ENCODE measurements at regions not wholly inside any gene's neighbourhood (a gene's known extent, or its start where the extent isn't known, plus 50 kb on each side); places are given as distances from the start of the nearest gene placed in this dataset.

GRCh38 chr17:77753691-77754245, 204.7 kb upstream of the TNRC6C start:
- no peak for DNase-seq

- DNase-seq: no peak
Measured at GRCh38 chr17:77754956-77755355, 203.5 kb upstream of the TNRC6C start.

DNA sequence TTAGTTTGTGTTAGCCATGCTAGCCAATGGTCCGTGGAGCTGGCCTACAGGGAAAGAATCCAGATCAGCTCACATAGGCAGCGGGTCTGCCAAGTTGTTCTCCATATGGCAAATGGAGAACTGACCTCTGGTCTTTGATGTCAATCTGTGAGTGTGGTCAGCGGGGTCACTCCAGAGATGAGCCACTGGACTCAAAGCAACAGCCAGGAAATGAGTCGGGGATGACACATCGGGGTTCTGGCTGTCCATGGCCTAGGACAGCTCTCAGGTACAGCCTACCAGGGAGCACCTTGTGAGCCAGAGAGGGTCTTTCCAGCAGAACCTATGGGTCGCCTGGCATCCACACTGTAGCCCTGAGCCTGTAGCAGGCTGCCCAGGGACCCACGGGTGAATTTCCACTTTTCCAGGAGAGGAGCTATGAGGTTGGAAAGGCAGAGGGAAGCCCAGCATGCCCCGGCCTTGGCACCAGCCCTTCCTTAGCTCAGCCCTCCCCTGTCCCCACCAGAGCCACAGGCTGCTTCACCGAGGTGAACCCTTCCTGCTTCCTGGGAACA, 203.0 kb upstream of the TNRC6C start:
- DNase-seq: no peak

GRCh38 chr17:77756028-77756427, 202.5 kb upstream of the TNRC6C start:
- DNase-seq: no peak

DNA sequence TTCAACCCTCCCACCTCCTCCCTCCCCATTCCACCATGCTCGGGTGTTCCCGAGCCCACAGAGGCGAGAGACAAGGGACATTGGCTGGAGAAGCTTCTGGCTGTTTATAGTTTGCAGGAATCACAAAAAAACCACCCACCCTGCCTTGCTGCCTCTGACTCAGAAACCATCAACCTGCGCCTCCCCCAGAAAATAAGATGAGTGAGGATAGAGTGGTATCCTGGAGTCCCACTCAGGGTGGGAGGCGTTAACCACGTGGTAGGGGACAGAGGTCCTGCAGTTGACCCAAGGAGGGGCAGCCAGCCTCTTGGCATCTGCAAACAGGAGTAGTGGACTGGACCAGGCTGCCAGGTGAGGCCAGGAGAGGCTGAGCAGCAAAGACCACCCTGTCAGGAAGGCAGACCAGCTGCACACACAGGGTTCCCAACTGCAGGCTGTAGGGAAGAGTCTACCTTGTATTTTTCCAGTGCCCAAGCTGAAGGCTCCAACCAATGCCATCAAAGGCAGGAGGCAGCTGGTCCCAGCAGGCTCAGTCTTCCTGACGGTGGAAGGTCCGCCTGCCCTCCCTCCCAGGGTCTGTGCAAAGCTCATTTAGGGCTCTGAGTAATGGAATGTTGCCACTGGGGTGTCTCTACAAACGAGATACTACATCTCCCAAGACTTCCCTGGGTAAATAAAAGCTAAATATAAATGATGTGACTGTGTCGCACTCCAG, 201.5 kb upstream of the TNRC6C start:
- DNase-seq: no peak

GRCh38 chr17:77757561-77757898, 201.0 kb upstream of the TNRC6C start:
- no peak for DNase-seq

GRCh38 chr17:77763023-77763422, 195.5 kb upstream of the TNRC6C start:
- no peak for DNase-seq

DNA sequence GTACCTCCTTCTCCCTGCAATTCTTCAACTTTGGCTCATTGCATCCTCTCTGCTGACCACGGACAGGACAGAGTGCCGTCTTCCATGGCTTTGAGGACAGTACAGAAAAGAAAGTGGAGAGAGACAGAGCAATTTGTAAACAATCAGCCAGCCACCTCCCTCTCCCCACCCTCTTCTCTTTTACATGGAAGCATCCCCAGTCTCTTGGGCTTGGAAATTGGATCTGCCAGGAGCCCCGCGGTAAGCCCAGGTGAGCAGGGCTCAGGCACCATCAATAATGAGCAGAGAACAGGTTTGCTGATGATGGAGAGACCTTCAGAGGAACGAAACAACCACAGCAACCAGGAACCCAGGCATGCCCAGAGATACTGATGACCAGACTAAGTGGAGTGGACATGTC, 194.9 kb upstream of the TNRC6C start:
- DNase-seq: no peak

GRCh38 chr17:77765292-77765691, 193.2 kb upstream of the TNRC6C start:
- DNase-seq: no peak

DNA sequence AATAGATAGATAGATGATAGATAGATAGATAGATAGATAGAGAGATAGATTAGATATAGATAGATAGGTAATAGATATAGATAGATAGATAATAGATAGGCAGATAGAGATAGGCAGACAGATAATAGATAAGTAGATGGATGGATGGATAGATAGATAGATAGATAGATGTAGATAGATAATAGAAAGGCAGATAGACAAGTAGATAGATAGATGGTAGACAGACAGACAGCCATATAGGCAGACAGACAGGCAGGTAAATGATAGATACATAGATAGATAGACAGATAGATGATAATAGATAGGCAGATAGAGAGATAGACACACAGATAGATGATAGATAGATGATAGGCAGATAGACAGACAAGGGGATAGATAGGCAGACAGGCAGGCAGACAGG, 191.4 kb upstream of the TNRC6C start:
- no peak for DNase-seq

DNA sequence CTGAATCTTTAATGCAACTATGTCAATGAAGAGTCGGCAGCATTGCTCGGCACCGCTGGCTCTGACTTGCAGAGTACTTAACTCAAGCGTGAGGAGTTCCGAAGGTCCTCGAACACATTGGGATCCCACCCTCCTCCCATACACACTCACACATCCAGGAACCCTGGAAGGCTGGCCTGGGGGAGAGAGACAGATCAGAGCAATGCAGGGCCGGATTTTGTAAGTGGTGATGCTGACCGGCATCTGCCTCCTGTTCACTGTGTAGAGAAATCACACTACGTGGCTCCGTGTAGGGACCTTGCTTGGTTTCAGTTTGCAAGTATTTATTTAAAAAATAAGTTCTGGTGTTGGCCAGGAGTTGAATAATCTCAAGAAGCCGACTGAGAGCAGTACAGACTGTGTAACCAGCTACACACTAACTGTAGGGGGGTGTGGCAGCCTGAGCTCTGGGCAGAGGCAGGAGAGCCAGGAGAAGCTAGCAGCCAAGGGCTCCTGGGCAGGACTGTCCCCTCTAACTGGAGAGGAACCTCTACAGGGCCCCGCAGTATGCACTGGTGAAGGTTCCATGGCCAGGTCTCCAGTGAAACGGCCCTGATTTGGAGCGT, 190.2 kb upstream of the TNRC6C start:
- no peak for DNase-seq

DNA sequence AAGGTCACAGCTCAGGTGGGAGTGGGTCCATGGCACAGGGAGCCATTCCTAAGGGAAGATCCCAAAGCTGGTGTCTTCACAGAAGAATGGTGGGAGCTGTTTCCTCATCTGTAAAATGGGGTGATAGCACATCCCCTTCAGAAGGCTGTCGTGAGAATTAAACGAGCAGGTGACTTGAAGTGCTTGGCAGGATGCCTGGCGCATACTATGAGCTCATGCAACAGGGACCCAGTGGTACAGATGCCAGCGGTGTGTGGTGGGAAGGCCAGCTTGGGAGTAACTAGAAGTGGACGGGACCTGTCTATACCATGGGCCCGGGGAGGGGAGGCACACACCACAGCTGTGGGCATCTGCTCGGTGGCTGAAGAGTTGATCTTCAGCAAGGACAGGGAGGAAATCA, 189.3 kb upstream of the TNRC6C start:
- no peak for DNase-seq

GRCh38 chr17:77769762-77770161, 188.7 kb upstream of the TNRC6C start:
- no peak for DNase-seq

GRCh38 chr17:77770331-77771105, 188.0 kb upstream of the TNRC6C start:
- DNase-seq: no peak

DNA sequence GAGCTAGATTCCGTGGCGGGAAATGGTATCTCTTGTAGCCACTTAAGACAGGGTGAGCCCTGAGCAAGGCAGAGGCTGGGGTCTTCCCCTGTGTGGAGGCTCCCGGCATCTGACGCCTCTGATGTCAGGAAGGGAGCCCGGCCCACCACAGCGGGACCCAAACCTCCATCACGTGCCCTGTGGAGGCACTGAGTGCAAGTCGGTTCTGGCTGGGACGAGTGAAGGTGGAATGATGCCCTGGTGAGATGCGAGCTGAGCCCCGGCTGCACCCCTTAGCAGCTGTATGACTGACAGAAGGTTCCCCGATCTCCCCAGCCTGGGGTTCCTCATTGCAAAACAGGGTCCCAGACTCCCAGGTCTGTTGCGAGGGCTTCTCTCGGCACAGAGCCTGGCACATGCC, 187.4 kb upstream of the TNRC6C start:
- DNase-seq: no peak

- no peak for DNase-seq
Measured at GRCh38 chr17:77771587-77771986, 186.9 kb upstream of the TNRC6C start.

- no peak for DNase-seq
Measured at GRCh38 chr17:77771998-77772397, 186.5 kb upstream of the TNRC6C start.

DNA sequence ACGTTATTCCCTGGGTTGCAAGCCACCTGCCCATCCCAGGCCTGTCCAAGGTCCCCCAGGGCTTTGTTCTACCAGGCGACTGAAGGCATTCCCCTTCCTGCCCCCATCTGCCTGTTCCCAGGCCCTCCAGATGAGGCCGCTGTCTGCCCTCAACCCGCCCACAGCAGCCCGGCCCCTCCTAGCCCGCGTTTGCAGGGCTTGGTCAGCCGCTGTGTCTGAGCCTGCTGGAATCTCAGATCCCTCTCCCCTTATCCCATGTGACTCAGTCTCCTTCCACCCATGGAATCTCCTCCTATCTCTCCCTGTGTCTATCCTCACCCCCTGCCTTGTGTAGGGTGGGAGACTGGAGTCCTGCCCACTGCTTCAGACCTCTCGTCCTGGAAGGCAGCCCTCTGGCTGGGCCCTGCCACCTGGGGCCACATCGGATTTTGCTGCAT, 186.0 kb upstream of the TNRC6C start:
- DNase-seq: no peak

GRCh38 chr17:77772899-77773358, 185.6 kb upstream of the TNRC6C start:
- no peak for DNase-seq

DNA sequence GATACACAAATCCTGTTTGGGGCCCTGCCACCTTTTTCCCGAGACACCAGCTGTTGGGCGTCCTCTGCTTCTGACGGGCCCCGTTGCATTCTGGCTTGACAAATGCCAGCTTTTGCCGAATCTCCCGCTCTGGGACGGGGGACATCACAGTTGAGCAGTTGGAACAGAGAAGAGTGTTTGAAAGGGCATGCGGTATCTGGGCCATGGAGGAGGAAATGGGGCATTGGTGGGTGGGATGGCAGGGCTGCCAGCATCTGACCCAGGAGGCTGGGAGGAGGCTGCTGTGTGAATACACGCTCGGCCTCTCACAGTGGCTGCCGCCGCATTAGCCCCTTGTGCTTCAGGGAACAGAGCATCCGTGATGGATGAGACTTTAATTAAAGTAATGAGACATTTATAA, 184.3 kb upstream of the TNRC6C start:
- DNase-seq: no peak

DNA sequence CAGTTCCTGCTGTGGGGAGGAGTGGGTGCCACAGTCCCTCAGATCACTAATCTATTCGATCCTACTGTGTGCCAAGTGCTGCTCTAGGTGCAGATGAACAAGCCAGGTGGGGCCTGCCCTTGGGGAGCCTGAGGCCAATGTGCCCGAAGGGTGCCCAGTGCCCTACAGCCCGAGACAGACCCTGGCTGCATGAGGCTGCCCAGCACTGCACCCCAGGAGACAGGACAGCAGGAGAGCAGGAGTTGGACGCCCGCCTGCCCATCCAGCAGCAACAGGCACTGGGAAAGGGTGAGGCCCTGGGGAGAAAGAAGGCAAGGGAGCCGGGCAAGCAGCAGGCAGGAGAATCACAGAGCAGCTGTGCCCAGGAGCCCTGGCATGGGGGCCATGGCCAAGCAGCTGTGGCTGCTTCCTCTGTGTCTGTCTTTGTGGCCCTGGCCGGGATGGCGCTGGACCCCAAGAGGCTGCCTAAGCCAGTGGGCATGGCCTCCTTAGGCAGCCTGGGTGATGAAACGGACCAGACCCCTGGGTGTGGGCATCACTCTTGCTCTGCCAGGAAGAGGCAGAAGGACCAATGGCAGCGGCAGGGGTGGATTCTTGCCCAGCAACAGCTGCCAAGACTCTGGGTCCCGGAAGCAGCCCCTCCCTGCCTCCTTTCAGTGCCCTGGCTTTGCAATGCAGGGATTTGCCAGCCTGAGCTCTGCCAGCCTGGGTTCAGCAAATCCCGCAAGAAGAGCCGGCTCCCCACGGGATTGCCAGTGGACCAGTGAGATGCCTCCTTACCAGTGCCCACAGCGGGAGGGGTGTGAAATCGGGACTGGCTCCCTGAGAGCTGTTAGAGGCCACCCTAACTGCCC, 179.6 kb upstream of the TNRC6C start:
- DNase-seq: peak; percentile 87

Measured in occipital lobe (tissue), 1 donor.